Chondrocyte (in vitro differentiated cells): ENCODE measurements at regions not wholly inside any gene's neighbourhood (a gene's known extent, or its start where the extent isn't known, plus 50 kb on each side); places are given as distances from the start of the nearest gene placed in this dataset.

Experiments
- DNase-seq: peaks from one replicate; pipeline ENCODE4 v3.0.0; 2021; ENCODE audit warnings: mixed read lengths, low spot score
- H3K27ac Mint-ChIP-seq: one replicate; pipeline ENCODE4 v1.8.0; 2021; ENCODE audit warnings: mild to moderate bottlenecking, moderate library complexity, mixed read lengths; ENCODE audit not compliant: unreplicated experiment
- H3K27me3 Mint-ChIP-seq: 2 replicates; pipeline ENCODE4 v1.8.0; 2021; ENCODE audit warnings: low read depth, mixed read lengths
- H3K36me3 Mint-ChIP-seq: 2 replicates; pipeline ENCODE4 v1.8.0; 2021; ENCODE audit warnings: low read depth, mixed read lengths
- H3K4me1 Mint-ChIP-seq: 2 replicates; pipeline ENCODE4 v1.8.0; 2021; ENCODE audit warnings: low read depth, mild to moderate bottlenecking, mixed read lengths
- H3K4me3 Mint-ChIP-seq: one replicate; pipeline ENCODE4 v1.8.0; 2021; ENCODE audit warnings: mild to moderate bottlenecking, moderate library complexity, mixed read lengths; ENCODE audit not compliant: unreplicated experiment
- H3K9me3 Mint-ChIP-seq: 2 replicates; pipeline ENCODE4 v1.8.0; 2021; ENCODE audit warnings: low read depth, mixed read lengths
- TF ChIP-seq, protein P1 (sequence below): fragments of 200-600 bp; sonication (generic); IDR thresholded peaks from 2 replicates; pipeline ENCODE4 v1.5.0; 2021; ENCODE audit warnings: antibody characterized with exemption, mild to moderate bottlenecking, moderate library complexity

DNA sequence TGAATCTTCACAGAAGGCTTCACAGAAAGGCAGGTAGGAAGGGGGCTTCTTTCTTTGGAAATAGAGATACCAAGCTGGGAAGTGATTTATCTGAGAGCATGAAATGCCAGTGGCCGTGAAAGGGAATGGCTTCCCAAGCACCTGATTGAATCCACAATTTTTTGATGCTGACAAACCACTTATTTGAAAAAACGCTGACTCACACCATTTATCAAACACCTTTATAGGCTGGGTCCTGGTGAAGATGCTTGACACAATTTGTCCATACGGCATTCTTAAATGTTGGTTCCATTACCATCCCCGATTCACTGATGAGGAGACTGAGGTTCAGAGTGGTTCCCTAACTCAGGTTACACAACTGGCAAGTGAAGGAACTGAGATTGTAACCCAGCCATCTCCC, 64.1 kb upstream of the POMGNT2 start:
- TF ChIP-seq, protein P1, sequence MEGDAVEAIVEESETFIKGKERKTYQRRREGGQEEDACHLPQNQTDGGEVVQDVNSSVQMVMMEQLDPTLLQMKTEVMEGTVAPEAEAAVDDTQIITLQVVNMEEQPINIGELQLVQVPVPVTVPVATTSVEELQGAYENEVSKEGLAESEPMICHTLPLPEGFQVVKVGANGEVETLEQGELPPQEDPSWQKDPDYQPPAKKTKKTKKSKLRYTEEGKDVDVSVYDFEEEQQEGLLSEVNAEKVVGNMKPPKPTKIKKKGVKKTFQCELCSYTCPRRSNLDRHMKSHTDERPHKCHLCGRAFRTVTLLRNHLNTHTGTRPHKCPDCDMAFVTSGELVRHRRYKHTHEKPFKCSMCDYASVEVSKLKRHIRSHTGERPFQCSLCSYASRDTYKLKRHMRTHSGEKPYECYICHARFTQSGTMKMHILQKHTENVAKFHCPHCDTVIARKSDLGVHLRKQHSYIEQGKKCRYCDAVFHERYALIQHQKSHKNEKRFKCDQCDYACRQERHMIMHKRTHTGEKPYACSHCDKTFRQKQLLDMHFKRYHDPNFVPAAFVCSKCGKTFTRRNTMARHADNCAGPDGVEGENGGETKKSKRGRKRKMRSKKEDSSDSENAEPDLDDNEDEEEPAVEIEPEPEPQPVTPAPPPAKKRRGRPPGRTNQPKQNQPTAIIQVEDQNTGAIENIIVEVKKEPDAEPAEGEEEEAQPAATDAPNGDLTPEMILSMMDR: no peak
- no peaks in the 10 kb centered on the region for H3K27me3 Mint-ChIP-seq
- no peak overlapping the region for H3K4me3 Mint-ChIP-seq

DNA sequence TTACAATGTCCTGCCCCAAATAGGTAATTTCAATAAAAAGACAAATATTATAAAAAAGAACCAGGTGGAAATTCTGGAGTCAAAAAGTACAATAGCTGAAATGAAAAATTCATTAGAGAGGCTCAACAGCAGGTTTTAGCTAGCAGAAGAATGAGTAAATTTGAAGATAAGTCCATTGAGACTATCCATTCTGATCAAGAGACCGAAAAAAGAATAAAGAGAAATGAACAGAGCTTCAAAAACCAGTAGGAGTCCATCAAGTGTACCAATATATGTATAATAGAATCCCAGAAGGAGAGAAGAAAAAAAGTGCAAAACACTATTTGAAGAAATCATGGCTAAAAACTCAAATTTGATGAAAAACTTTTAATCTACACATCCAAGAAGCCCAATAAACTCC, 60.5 kb upstream of the POMGNT2 start:
- DNase-seq: no peak
- TF ChIP-seq, protein P1: no peak
- Mint-ChIP-seq H3K27ac (no peak overlapping the region), H3K27me3 (no peaks in the 10 kb centered on the region), H3K9me3 (peaks cover 17% of the 10 kb centered on the region), H3K4me3 (no peak overlapping the region), H3K4me1 (peaks cover 9% of the 10 kb centered on the region), H3K36me3 (peaks cover 8% of the 10 kb centered on the region)

More for the DNA sequence above, 64.1 kb upstream of the POMGNT2 start:
- peaks cover 28% of the 10 kb centered on the region for H3K9me3 Mint-ChIP-seq
- H3K4me1 Mint-ChIP-seq: no peaks in the 10 kb centered on the region
- no peak for DNase-seq
- H3K27ac Mint-ChIP-seq: no peak overlapping the region
- H3K36me3 Mint-ChIP-seq: peaks cover 8% of the 10 kb centered on the region

DNA sequence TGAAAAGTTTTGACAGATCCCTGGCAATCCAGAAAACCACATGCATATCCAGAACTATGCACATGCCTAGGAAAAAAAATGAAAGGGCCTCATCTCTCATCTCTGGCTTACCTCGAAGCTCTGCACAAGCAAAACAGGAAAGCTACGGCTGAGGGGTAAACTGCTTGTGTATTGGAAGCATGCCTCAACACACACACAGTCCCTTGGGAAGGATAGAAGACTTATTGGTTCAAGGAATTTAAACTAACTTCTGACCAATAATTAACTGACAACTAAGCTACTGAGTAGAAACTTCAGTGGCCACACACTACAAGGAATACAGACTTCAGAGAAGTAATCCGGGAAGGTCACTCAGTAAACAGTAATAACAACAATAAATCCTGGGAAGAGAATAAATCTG, 59.9 kb upstream of the POMGNT2 start:
- Mint-ChIP-seq H3K9me3 (peaks cover 17% of the 10 kb centered on the region), H3K4me1 (peaks cover 9% of the 10 kb centered on the region), H3K27me3 (no peaks in the 10 kb centered on the region), H3K4me3 (no peak overlapping the region), H3K27ac (no peak overlapping the region), H3K36me3 (peaks cover 8% of the 10 kb centered on the region)
- no peak for DNase-seq
- TF ChIP-seq, protein P1: no peak

DNA sequence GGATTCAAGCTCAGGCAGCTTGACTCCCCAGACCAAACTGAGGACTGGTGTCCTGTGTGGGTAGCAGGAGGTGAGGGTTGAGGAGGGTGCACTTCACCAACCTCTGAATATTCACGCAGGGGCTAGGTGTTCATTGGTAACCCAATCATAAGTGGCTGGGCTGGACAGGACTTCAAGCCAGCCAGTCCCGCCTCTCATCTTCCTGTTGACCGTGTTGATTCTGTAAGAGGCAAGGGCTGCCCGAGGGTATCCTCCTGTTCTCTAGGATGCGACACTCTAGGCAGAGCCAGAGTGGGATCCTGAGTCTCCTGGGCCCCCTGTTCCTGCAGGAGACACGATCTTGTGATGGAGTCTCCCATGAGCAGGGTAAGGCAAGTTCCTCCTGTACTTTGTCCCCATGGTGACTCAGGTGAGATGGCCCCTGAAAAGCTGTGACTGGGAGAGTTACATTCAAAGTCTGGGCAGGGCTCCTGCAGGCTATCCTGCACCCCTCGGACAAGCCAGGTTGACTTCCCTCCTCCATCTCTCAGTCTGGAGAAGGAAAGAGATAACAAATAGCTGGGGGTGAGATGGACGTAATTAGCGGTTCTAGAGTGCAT, 58.1 kb upstream of the POMGNT2 start:
- Mint-ChIP-seq H3K36me3 (peaks cover 6% of the 10 kb centered on the region), H3K4me3 (no peak overlapping the region), H3K4me1 (peaks cover 9% of the 10 kb centered on the region), H3K27ac (no peak overlapping the region), H3K9me3 (peaks cover 17% of the 10 kb centered on the region), H3K27me3 (no peaks in the 10 kb centered on the region)
- no peak for DNase-seq
- TF ChIP-seq, protein P1: no peak

DNA sequence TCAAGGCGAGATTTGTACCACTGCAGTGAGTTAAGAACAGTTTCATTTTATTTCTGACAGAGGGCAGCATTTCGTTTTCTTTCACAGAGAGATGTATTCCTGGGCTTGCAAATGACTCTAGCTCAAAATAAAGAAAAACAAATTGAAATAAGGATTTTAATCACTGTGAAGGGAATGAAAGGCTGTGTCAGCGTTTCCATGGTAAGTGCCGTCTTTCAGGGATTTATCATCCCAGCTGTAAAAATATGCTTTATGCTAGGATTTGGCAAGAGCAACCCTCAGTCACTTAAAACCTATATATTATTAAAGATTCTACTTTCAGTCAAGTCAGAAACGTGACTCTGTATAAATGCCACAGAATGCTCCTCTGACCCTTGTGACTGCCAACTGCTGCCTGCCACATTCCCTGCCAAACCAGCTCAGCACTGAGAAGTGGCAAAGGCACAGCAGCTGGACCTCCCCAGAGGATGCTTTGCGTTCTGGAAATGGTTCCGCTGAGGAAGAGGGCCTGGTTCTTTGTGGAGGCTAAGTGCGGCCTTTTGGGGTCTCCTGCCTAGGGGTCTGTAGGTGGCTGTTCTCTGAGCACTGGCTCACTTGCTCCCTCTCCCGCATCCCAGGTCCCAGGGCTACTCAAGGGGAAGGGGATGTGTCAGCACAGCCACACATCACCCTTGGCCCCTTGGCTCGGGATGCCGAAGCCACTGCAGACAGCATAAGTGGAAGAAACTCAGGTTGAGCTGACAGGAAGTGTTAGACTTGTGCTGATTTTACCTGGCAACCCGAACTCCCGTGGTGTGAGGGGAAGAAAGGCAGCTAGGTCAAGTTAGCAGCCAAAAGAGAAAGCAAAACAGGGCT, 56.6 kb upstream of the POMGNT2 start:
- H3K27ac Mint-ChIP-seq: peak overlapping the region; percentile 59
- no peak for DNase-seq
- H3K4me1 Mint-ChIP-seq: peaks cover 9% of the 10 kb centered on the region
- TF ChIP-seq, protein P1: peak; percentile 89
- H3K9me3 Mint-ChIP-seq: peaks cover 15% of the 10 kb centered on the region
- H3K36me3 Mint-ChIP-seq: peaks cover 6% of the 10 kb centered on the region
- no peaks in the 10 kb centered on the region for H3K27me3 Mint-ChIP-seq
- H3K4me3 Mint-ChIP-seq: no peak overlapping the region
